ENCODE measurements at regions not wholly inside any gene's neighbourhood (a gene's known extent, or its start where the extent isn't known, plus 50 kb on each side); places are given as distances from the start of the nearest gene placed in this dataset.
"Not testable (repeated sequence)": the region's sequence is repeated elsewhere in the genome, so short reads cannot be mapped to it uniquely, and the experiment has no call there.

DNA sequence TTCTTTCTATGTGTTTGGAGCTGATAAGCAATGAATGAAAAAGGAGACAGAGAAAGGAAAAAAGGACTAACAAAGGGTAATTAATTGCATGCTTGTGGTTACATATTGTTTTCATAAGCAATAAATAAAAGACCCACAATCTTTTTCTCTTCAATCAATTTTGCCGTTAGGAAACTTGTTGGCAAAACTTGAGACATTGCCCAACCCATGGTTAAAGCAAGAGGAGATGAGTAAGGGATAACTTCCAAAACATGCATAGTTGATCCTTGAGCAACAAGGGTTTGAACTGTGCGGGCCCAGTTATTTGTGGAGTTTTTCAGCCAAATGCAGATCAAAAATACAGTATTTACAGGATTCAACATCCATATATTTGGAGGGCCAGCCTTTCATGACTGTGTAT, 572.4 kb downstream of the AMY1C start:
- peaks cover 14% of the 10 kb centered on the region for H3K9me3 ChIP-seq (ENCODE audit: control insufficient read depth, low read length)
- no peak overlapping the region for H2AK5ac ChIP-seq (ENCODE audit: low read length, severe bottlenecking)
- H2BK15ac ChIP-seq (ENCODE audit: low read depth, poor library complexity, severe bottlenecking): no peak overlapping the region
- H2BK120ac ChIP-seq (ENCODE audit: low read depth, low read length): no peak overlapping the region
- no peak overlapping the region for H2AFZ ChIP-seq (ENCODE audit: low read depth, low read length)
- H3K18ac ChIP-seq (ENCODE audit: low read depth in 1 of 2, low read length in 2 of 2): no peak overlapping the region
- H3K27ac ChIP-seq (ENCODE audit: low read length, poor library complexity, severe bottlenecking): no peak overlapping the region
- DNase-seq: no peak
- no peak overlapping the region for H3K9ac ChIP-seq (ENCODE audit: low read length)
- H3K4me2 ChIP-seq (ENCODE audit: low read length, poor library complexity, severe bottlenecking): no peak overlapping the region
- no peak overlapping the region for H4K91ac ChIP-seq (ENCODE audit: low read length)
- no peak overlapping the region for H3K4me3 ChIP-seq (ENCODE audit: insufficient read depth in 1 of 2, low read depth in 1 of 2, low read length in 2 of 2)
- no peak overlapping the region for H4K8ac ChIP-seq (ENCODE audit: low read length)
- H3K23ac ChIP-seq (ENCODE audit: low read length in 2 of 2): no peak overlapping the region
- H3K14ac ChIP-seq (ENCODE audit: low read length in 2 of 2): no peak overlapping the region
- no peak overlapping the region for H2BK5ac ChIP-seq (ENCODE audit: low read depth, low read length, poor library complexity, severe bottlenecking)
- no peaks in the 10 kb centered on the region for H3K36me3 ChIP-seq (ENCODE audit: control insufficient read depth in 1 of 2, insufficient read depth in 2 of 2, low read depth in 1 of 2, low read length in 2 of 2)
- 100% methylated on average over 2 of the region's 2 CpGs for WGBS
- H2BK12ac ChIP-seq (ENCODE audit: low read length in 2 of 2): no peak overlapping the region
- no peaks in the 10 kb centered on the region for H3K4me1 ChIP-seq (ENCODE audit: control insufficient read depth, insufficient read depth, low read depth, low read length)
- H3K27me3 ChIP-seq (ENCODE audit: control insufficient read depth in 1 of 2, insufficient read depth in 1 of 2, low read length in 2 of 2): no peaks in the 10 kb centered on the region
- H3K79me1 ChIP-seq (replicated peaks; ENCODE audit: low read length, poor library complexity, severe bottlenecking): no peaks in the 10 kb centered on the region
- no peak overlapping the region for H3K4ac ChIP-seq (ENCODE audit: low read depth in 1 of 2, low read length in 2 of 2)

DNA sequence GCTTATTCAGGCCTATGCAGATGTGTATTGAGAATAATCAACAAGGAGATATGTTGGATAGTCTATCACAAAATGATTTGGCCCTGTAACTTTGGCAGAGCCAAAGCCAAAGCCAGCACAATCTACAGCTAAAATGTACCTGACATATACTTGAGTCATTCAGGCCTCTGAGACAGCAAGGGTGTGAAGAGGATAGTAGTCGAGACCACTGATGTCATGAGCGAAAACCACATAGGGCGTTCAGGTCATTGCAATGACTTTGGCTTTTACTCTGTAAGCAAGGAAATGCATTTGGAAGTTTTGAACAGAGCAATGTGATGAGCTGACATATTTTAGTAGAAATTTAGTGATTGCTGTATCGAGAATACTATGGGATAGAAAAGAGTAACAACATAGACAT, 579.6 kb downstream of the AMY1C start:
- DNase-seq: no peak

DNA sequence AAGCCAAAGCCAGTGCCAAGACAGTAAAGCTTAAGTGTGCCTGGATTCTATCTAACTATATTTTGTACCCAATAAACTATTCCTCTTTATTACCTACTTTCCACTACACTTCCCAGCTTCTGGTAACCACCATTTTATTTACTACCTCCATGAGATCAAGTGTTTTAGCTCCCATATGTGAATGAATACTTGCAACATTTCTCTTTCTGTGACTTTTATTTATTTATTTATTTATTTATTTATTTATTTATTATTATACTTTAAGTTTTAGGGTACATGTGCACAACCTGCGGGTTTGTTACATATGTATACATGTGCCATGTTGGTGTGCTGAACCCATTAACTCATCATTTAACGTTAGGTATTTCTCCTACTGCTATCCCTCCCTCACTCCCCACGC, 582.1 kb downstream of the AMY1C start:
- Histone ChIP-seq H2AFZ (ENCODE audit: low read depth, low read length) (no peak overlapping the region), H3K27ac (ENCODE audit: low read length, poor library complexity, severe bottlenecking) (no peak overlapping the region), H3K4ac (ENCODE audit: low read depth in 1 of 2, low read length in 2 of 2) (no peak overlapping the region), H3K9me3 (ENCODE audit: control insufficient read depth, low read length) (no peaks in the 10 kb centered on the region), H2BK120ac (ENCODE audit: low read depth, low read length) (no peak overlapping the region), H2BK5ac (ENCODE audit: low read depth, low read length, poor library complexity, severe bottlenecking) (no peak overlapping the region), H3K18ac (ENCODE audit: low read depth in 1 of 2, low read length in 2 of 2) (no peak overlapping the region), H3K79me1 (replicated peaks; ENCODE audit: low read length, poor library complexity, severe bottlenecking) (no peaks in the 10 kb centered on the region), H3K4me2 (ENCODE audit: low read length, poor library complexity, severe bottlenecking) (no peak overlapping the region), H3K14ac (ENCODE audit: low read length in 2 of 2) (no peak overlapping the region), H3K23ac (ENCODE audit: low read length in 2 of 2) (no peak overlapping the region), H4K8ac (ENCODE audit: low read length) (no peak overlapping the region), H2AK5ac (ENCODE audit: low read length, severe bottlenecking) (no peak overlapping the region), H3K9ac (ENCODE audit: low read length) (no peak overlapping the region), H3K4me1 (ENCODE audit: control insufficient read depth, insufficient read depth, low read depth, low read length) (no peaks in the 10 kb centered on the region), H3K36me3 (ENCODE audit: control insufficient read depth in 1 of 2, insufficient read depth in 2 of 2, low read depth in 1 of 2, low read length in 2 of 2) (no peaks in the 10 kb centered on the region), H2BK12ac (ENCODE audit: low read length in 2 of 2) (no peak overlapping the region), H4K91ac (ENCODE audit: low read length) (no peak overlapping the region), H3K4me3 (ENCODE audit: insufficient read depth in 1 of 2, low read depth in 1 of 2, low read length in 2 of 2) (no peak overlapping the region), H2BK15ac (ENCODE audit: low read depth, poor library complexity, severe bottlenecking) (no peak overlapping the region), H3K27me3 (ENCODE audit: control insufficient read depth in 1 of 2, insufficient read depth in 1 of 2, low read length in 2 of 2) (no peaks in the 10 kb centered on the region)
- no peak for DNase-seq
- WGBS: no CpG with 5 or more reads among the region's 3 CpGs

More for the DNA sequence above, 579.6 kb downstream of the AMY1C start:
- Histone ChIP-seq H4K8ac (ENCODE audit: low read length) (no peak overlapping the region), H3K18ac (ENCODE audit: low read depth in 1 of 2, low read length in 2 of 2) (no peak overlapping the region), H2BK15ac (ENCODE audit: low read depth, poor library complexity, severe bottlenecking) (no peak overlapping the region), H3K4me3 (ENCODE audit: insufficient read depth in 1 of 2, low read depth in 1 of 2, low read length in 2 of 2) (no peak overlapping the region), H4K91ac (ENCODE audit: low read length) (no peak overlapping the region), H2BK12ac (ENCODE audit: low read length in 2 of 2) (no peak overlapping the region), H3K4ac (ENCODE audit: low read depth in 1 of 2, low read length in 2 of 2) (no peak overlapping the region), H3K4me2 (ENCODE audit: low read length, poor library complexity, severe bottlenecking) (no peak overlapping the region), H3K9me3 (ENCODE audit: control insufficient read depth, low read length) (peaks cover 8% of the 10 kb centered on the region), H3K27me3 (ENCODE audit: control insufficient read depth in 1 of 2, insufficient read depth in 1 of 2, low read length in 2 of 2) (no peaks in the 10 kb centered on the region), H3K79me1 (replicated peaks; ENCODE audit: low read length, poor library complexity, severe bottlenecking) (no peaks in the 10 kb centered on the region), H3K23ac (ENCODE audit: low read length in 2 of 2) (no peak overlapping the region), H3K14ac (ENCODE audit: low read length in 2 of 2) (no peak overlapping the region), H2AK5ac (ENCODE audit: low read length, severe bottlenecking) (no peak overlapping the region), H3K9ac (ENCODE audit: low read length) (no peak overlapping the region), H2BK5ac (ENCODE audit: low read depth, low read length, poor library complexity, severe bottlenecking) (no peak overlapping the region), H2AFZ (ENCODE audit: low read depth, low read length) (no peak overlapping the region), H3K27ac (ENCODE audit: low read length, poor library complexity, severe bottlenecking) (no peak overlapping the region), H2BK120ac (ENCODE audit: low read depth, low read length) (no peak overlapping the region), H3K4me1 (ENCODE audit: control insufficient read depth, insufficient read depth, low read depth, low read length) (no peaks in the 10 kb centered on the region), H3K36me3 (ENCODE audit: control insufficient read depth in 1 of 2, insufficient read depth in 2 of 2, low read depth in 1 of 2, low read length in 2 of 2) (no peaks in the 10 kb centered on the region)
- WGBS: 85% methylated on average over 4 of the region's 4 CpGs

DNA sequence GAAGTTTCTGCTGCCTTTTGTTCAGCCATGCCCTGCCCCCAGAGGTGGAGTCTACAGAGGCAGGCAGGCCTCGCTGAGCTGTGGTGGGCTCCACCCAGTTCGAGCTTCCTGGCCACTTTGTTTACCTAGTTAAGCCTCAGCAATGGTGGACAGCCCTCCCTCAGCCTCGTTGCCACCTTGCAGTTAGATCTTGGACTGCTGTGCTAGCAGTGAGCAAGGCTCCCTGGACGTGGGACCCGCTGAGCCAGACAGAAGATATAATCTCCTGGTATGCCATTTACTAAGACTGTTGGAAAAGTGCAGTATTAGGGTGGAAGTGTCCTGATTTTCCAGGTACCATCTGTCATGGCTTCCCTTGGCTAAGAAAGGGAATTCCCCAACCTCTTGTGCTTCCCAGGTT, 588.2 kb downstream of the AMY1C start:
- not testable (repeated sequence) for H2BK12ac ChIP-seq (ENCODE audit: low read length in 2 of 2); H4K8ac ChIP-seq (ENCODE audit: low read length)
- WGBS: 79% methylated on average over 5 of the region's 5 CpGs

More for the DNA sequence above, 588.2 kb downstream of the AMY1C start:
- not testable (repeated sequence) for H3K4me1 ChIP-seq (ENCODE audit: control insufficient read depth, insufficient read depth, low read depth, low read length); H2AFZ ChIP-seq (ENCODE audit: low read depth, low read length); H2AK5ac ChIP-seq (ENCODE audit: low read length, severe bottlenecking); H3K4me3 ChIP-seq (ENCODE audit: insufficient read depth in 1 of 2, low read depth in 1 of 2, low read length in 2 of 2); H2BK15ac ChIP-seq (ENCODE audit: low read depth, poor library complexity, severe bottlenecking); H4K91ac ChIP-seq (ENCODE audit: low read length); H3K14ac ChIP-seq (ENCODE audit: low read length in 2 of 2); H3K9ac ChIP-seq (ENCODE audit: low read length); DNase-seq; H3K27ac ChIP-seq (ENCODE audit: low read length, poor library complexity, severe bottlenecking); H2BK120ac ChIP-seq (ENCODE audit: low read depth, low read length); H3K79me1 ChIP-seq (replicated peaks; ENCODE audit: low read length, poor library complexity, severe bottlenecking); H2BK5ac ChIP-seq (ENCODE audit: low read depth, low read length, poor library complexity, severe bottlenecking); H3K27me3 ChIP-seq (ENCODE audit: control insufficient read depth in 1 of 2, insufficient read depth in 1 of 2, low read length in 2 of 2); H3K23ac ChIP-seq (ENCODE audit: low read length in 2 of 2); H3K4me2 ChIP-seq (ENCODE audit: low read length, poor library complexity, severe bottlenecking); H3K18ac ChIP-seq (ENCODE audit: low read depth in 1 of 2, low read length in 2 of 2); H3K4ac ChIP-seq (ENCODE audit: low read depth in 1 of 2, low read length in 2 of 2); H3K36me3 ChIP-seq (ENCODE audit: control insufficient read depth in 1 of 2, insufficient read depth in 2 of 2, low read depth in 1 of 2, low read length in 2 of 2)
- H3K9me3 ChIP-seq (ENCODE audit: control insufficient read depth, low read length): peaks cover 15% of the 10 kb centered on the region
